Panc1 (cell line): ENCODE measurements at regions not wholly inside any gene's neighbourhood (a gene's known extent, or its start where the extent isn't known, plus 50 kb on each side); places are given as distances from the start of the nearest gene placed in this dataset.

Experiments
- CTCF ChIP-seq: fragments of 450-650 bp; IDR thresholded peaks from 2 replicates; pipeline ENCODE4 v1.5.1; 2017; ENCODE audit warnings: mild to moderate bottlenecking
- POLR2AphosphoS5 ChIP-seq: IDR thresholded peaks from 2 replicates; pipeline ENCODE4 v1.6.1; 2012; ENCODE audit warnings: mild to moderate bottlenecking, low read depth, low read length, moderate library complexity
- REST ChIP-seq, 2 experiments: IDR thresholded peaks; 2 replicates each; pipeline ENCODE4 v1.6.1; 2011 to 2012; ENCODE audit warnings: low read depth in 2 of 2, control low read depth in 1 of 2, low read length in 1 of 2, mild to moderate bottlenecking in 1 of 2, moderate library complexity in 1 of 2; ENCODE audit not compliant: insufficient read depth in 1 of 2
- SIN3A ChIP-seq: IDR thresholded peaks from 2 replicates; pipeline ENCODE4 v1.6.1; 2012; ENCODE audit warnings: low read depth, mild to moderate bottlenecking, low read length, moderate library complexity, borderline replicate concordance; ENCODE audit not compliant: insufficient read depth
- TCF7L2 ChIP-seq: IDR thresholded peaks from 2 replicates; pipeline ENCODE4 v1.6.1; 2011; ENCODE audit warnings: mild to moderate bottlenecking, low read depth, low read length, inconsistent platforms

GRCh38 chr13:48862572-48862971 lies 113.1 kb upstream of the FNDC3A start:
- TF ChIP-seq CTCF (no peak), POLR2AphosphoS5 (no peak), REST (IDR thresholded peaks at IDR 0.05; ENCODE audit: insufficient read depth in 1 of 2, low read depth in 2 of 2, low read length in 1 of 2) (no peak), SIN3A (no peak), TCF7L2 (no peak)
